ENCODE measurements at regions not wholly inside any gene's neighbourhood (a gene's known extent, or its start where the extent isn't known, plus 50 kb on each side); places are given as distances from the start of the nearest gene placed in this dataset.

GRCh38 chr5:125551797-125552196 is 805.4 kb upstream of the ZNF608 start:
- POLR2A ChIA-PET: no interaction called here
- no peaks in the 10 kb centered on the region for H3K27me3 ChIP-seq (ENCODE audit: control insufficient read depth in 2 of 2, insufficient read depth in 2 of 2, low read length in 2 of 2)
- Mint-ChIP-seq H3K9me3 (peaks cover 0 to 15% (median 4%) of the 10 kb centered on the region in 11 donors), H3K4me3 (no peak overlapping the region), H3K27me3 (no peaks in the 10 kb centered on the region), H3K36me3 (no peaks in the 10 kb centered on the region), H3K27ac (no peak overlapping the region), H3K4me1 (no peaks in the 10 kb centered on the region)
- H3K36me3 ChIP-seq (ENCODE audit: control insufficient read depth in 2 of 3, insufficient read depth in 3 of 3, low read length in 3 of 3): no peaks in the 10 kb centered on the region
- ATAC-seq (no peak), DNase-seq (no peak)
- intact Hi-C loops (cut with micrococcal nuclease): no loop called here
- no peaks in the 10 kb centered on the region for H3K4me1 ChIP-seq (ENCODE audit: control insufficient read depth in 2 of 2, insufficient read depth in 2 of 2, low read length in 2 of 2)
- H3K4me3 ChIP-seq (ENCODE audit: low read length): no peak overlapping the region
- H3K9me3 ChIP-seq (ENCODE audit: control insufficient read depth in 2 of 3, low read length in 3 of 3): no peaks in the 10 kb centered on the region
- no peak overlapping the region for H3K27ac ChIP-seq (ENCODE audit: low read depth, low read length)
- CTCF ChIA-PET: no interaction called here

GRCh38 chr5:125552486-125552885 is 806.0 kb upstream of the ZNF608 start:
- Mint-ChIP-seq H3K27ac (no peak overlapping the region), H3K36me3 (no peaks in the 10 kb centered on the region)
- intact Hi-C loops (cut with micrococcal nuclease): no loop called here

GRCh38 chr5:125554355-125554754 is 807.9 kb upstream of the ZNF608 start:
- Histone ChIP-seq H3K27ac (ENCODE audit: low read depth, low read length) (no peak overlapping the region), H3K36me3 (ENCODE audit: control insufficient read depth in 2 of 3, insufficient read depth in 3 of 3, low read length in 3 of 3) (no peaks in the 10 kb centered on the region), H3K9me3 (ENCODE audit: control insufficient read depth in 2 of 3, low read length in 3 of 3) (no peaks in the 10 kb centered on the region), H3K4me1 (ENCODE audit: control insufficient read depth in 2 of 2, insufficient read depth in 2 of 2, low read length in 2 of 2) (no peaks in the 10 kb centered on the region), H3K27me3 (ENCODE audit: control insufficient read depth in 2 of 2, insufficient read depth in 2 of 2, low read length in 2 of 2) (no peaks in the 10 kb centered on the region), H3K4me3 (ENCODE audit: low read length) (no peak overlapping the region)
- ChIA-PET CTCF (interaction anchor here (0.5 kb wide), 1 partner anchor 11 kb away, joined by 4 read pairs; no protein-coding TSS in a partner anchor), POLR2A (no interaction called here)
- H3K27ac Mint-ChIP-seq: no peak overlapping the region
- no peaks in the 10 kb centered on the region for H3K4me1 Mint-ChIP-seq
- no peak overlapping the region for H3K4me3 Mint-ChIP-seq
- intact Hi-C loops (cut with micrococcal nuclease): no loop called here
- no peaks in the 10 kb centered on the region for H3K36me3 Mint-ChIP-seq
- DNase-seq (no peak), ATAC-seq (no peak)
- H3K9me3 Mint-ChIP-seq: peaks cover 0 to 17% (median 4%) of the 10 kb centered on the region in 11 donors
- H3K27me3 Mint-ChIP-seq: no peaks in the 10 kb centered on the region

More at GRCh38 chr5:125552486-125552885, 806.0 kb upstream of the ZNF608 start:
- ATAC-seq: no peak
- Mint-ChIP-seq H3K27me3 (no peaks in the 10 kb centered on the region), H3K9me3 (peaks cover 0 to 15% (median 4%) of the 10 kb centered on the region in 11 donors), H3K4me3 (no peak overlapping the region), H3K4me1 (no peaks in the 10 kb centered on the region)
- Histone ChIP-seq H3K36me3 (ENCODE audit: control insufficient read depth in 2 of 3, insufficient read depth in 3 of 3, low read length in 3 of 3) (no peaks in the 10 kb centered on the region), H3K27ac (ENCODE audit: low read depth, low read length) (no peak overlapping the region), H3K4me1 (ENCODE audit: control insufficient read depth in 2 of 2, insufficient read depth in 2 of 2, low read length in 2 of 2) (no peaks in the 10 kb centered on the region), H3K4me3 (ENCODE audit: low read length) (no peak overlapping the region), H3K27me3 (ENCODE audit: control insufficient read depth in 2 of 2, insufficient read depth in 2 of 2, low read length in 2 of 2) (no peaks in the 10 kb centered on the region), H3K9me3 (ENCODE audit: control insufficient read depth in 2 of 3, low read length in 3 of 3) (no peaks in the 10 kb centered on the region)
- ChIA-PET POLR2A (no interaction called here), CTCF (no interaction called here)
- DNase-seq: no peak

DNA sequence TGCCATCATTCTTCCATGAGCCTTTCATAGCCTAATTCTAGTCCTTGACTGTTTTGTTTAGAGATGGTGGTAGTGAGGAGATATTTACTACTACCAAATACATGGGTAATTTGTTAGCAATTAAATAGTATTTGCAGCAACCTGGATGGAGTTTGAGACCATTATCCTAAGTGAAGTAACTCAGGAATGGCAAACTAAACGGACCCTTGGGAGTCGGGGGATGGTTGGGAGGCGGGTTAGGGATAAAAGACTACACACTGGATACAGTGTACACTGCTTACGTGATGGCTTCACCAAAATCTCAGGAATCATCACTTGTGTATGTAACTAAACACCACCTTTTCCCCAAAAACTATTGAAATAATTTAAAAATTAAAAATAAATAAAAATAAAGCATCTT is 809.2 kb upstream of the ZNF608 start:
- H3K27me3 ChIP-seq (ENCODE audit: control insufficient read depth in 2 of 2, insufficient read depth in 2 of 2, low read length in 2 of 2): no peaks in the 10 kb centered on the region
- ChIA-PET CTCF (no interaction called here), POLR2A (no interaction called here)
- DNase-seq (no peak), ATAC-seq (no peak)
- H3K4me1 Mint-ChIP-seq: no peaks in the 10 kb centered on the region
- H3K36me3 ChIP-seq (ENCODE audit: control insufficient read depth in 2 of 3, insufficient read depth in 3 of 3, low read length in 3 of 3): no peaks in the 10 kb centered on the region
- H3K27ac Mint-ChIP-seq: no peak overlapping the region
- H3K4me3 Mint-ChIP-seq: no peak overlapping the region
- no peaks in the 10 kb centered on the region for H3K27me3 Mint-ChIP-seq
- no peak overlapping the region for H3K27ac ChIP-seq (ENCODE audit: low read depth, low read length)
- no peak overlapping the region for H3K4me3 ChIP-seq (ENCODE audit: low read length)
- H3K9me3 Mint-ChIP-seq: peaks cover 0 to 14% (median 4%) of the 10 kb centered on the region in 11 donors
- H3K36me3 Mint-ChIP-seq: no peaks in the 10 kb centered on the region
- no peaks in the 10 kb centered on the region for H3K9me3 ChIP-seq (ENCODE audit: control insufficient read depth in 2 of 3, low read length in 3 of 3)
- intact Hi-C loops (cut with micrococcal nuclease): no loop called here
- no peaks in the 10 kb centered on the region for H3K4me1 ChIP-seq (ENCODE audit: control insufficient read depth in 2 of 2, insufficient read depth in 2 of 2, low read length in 2 of 2)

DNA sequence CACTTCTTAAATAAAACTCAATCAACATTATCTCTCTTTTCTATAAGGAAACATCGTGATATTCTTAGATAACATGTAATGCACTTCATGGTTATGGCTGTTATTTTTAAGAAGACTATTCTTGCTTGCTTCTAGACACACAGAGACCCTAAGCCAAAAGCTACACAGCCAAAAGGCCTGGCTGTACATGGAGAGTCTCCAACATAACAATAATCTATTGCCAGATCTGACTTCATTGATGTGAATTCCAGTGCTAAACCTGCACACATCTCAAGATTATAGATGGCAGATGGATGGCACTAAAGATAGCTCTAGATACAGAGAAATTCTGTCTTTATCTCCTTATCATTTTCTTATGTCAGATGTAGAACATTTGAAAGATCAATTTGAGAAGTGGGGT is 811.6 kb upstream of the ZNF608 start:
- CTCF ChIA-PET: no interaction called here
- no peaks in the 10 kb centered on the region for H3K36me3 ChIP-seq (ENCODE audit: control insufficient read depth in 2 of 3, insufficient read depth in 3 of 3, low read length in 3 of 3)
- POLR2A ChIA-PET: no interaction called here

DNA sequence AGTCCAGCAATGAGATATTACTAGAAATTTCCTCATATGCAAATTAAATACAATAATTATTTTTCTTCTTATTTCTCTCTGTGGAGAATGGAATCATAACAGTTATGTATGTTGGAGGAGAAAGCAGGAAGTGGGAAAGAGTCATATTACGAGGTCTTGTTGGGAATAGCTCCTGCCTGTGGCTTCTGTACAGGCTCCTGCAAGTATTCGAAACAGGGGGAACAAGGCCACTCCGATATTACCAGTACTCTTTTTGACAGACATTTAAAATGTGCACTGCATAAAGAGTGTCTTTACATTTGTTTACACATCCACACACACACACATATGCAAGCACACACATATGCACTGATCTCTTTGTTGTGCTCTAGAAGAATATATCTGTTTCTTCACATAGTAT is 812.0 kb upstream of the ZNF608 start:
- ChIA-PET POLR2A (no interaction called here), CTCF (no interaction called here)
- Mint-ChIP-seq H3K27ac (no peak overlapping the region), H3K4me1 (no peaks in the 10 kb centered on the region), H3K9me3 (peaks cover 0 to 15% (median 4%) of the 10 kb centered on the region in 11 donors), H3K36me3 (no peaks in the 10 kb centered on the region), H3K27me3 (no peaks in the 10 kb centered on the region), H3K4me3 (no peak overlapping the region)
- DNase-seq (no peak), ATAC-seq (no peak)
- no peaks in the 10 kb centered on the region for H3K9me3 ChIP-seq (ENCODE audit: control insufficient read depth in 2 of 3, low read length in 3 of 3)
- no peaks in the 10 kb centered on the region for H3K36me3 ChIP-seq (ENCODE audit: control insufficient read depth in 2 of 3, insufficient read depth in 3 of 3, low read length in 3 of 3)
- no peaks in the 10 kb centered on the region for H3K4me1 ChIP-seq (ENCODE audit: control insufficient read depth in 2 of 2, insufficient read depth in 2 of 2, low read length in 2 of 2)
- no peak overlapping the region for H3K4me3 ChIP-seq (ENCODE audit: low read length)
- intact Hi-C loops (cut with micrococcal nuclease): no loop called here
- no peaks in the 10 kb centered on the region for H3K27me3 ChIP-seq (ENCODE audit: control insufficient read depth in 2 of 2, insufficient read depth in 2 of 2, low read length in 2 of 2)
- H3K27ac ChIP-seq (ENCODE audit: low read depth, low read length): no peak overlapping the region

More for the DNA sequence above, 811.6 kb upstream of the ZNF608 start:
- Mint-ChIP-seq H3K4me1 (no peaks in the 10 kb centered on the region), H3K27me3 (no peaks in the 10 kb centered on the region), H3K4me3 (no peak overlapping the region), H3K27ac (no peak overlapping the region), H3K36me3 (no peaks in the 10 kb centered on the region), H3K9me3 (peaks cover 0 to 15% (median 6%) of the 10 kb centered on the region in 11 donors)
- no peak overlapping the region for H3K4me3 ChIP-seq (ENCODE audit: low read length)
- H3K27me3 ChIP-seq (ENCODE audit: control insufficient read depth in 2 of 2, insufficient read depth in 2 of 2, low read length in 2 of 2): no peaks in the 10 kb centered on the region
- no peak for DNase-seq
- H3K4me1 ChIP-seq (ENCODE audit: control insufficient read depth in 2 of 2, insufficient read depth in 2 of 2, low read length in 2 of 2): no peaks in the 10 kb centered on the region
- H3K27ac ChIP-seq (ENCODE audit: low read depth, low read length): no peak overlapping the region
- ATAC-seq: no peak
- H3K9me3 ChIP-seq (ENCODE audit: control insufficient read depth in 2 of 3, low read length in 3 of 3): no peaks in the 10 kb centered on the region
- intact Hi-C loops (cut with micrococcal nuclease): no loop called here

GRCh38 chr5:125559296-125559695 is 812.9 kb upstream of the ZNF608 start:
- no peaks in the 10 kb centered on the region for H3K36me3 ChIP-seq (ENCODE audit: control insufficient read depth in 2 of 3, insufficient read depth in 3 of 3, low read length in 3 of 3)
- Mint-ChIP-seq H3K27me3 (no peaks in the 10 kb centered on the region), H3K4me3 (no peak overlapping the region), H3K27ac (no peak overlapping the region), H3K36me3 (no peaks in the 10 kb centered on the region), H3K9me3 (peaks cover 0 to 14% (median 5%) of the 10 kb centered on the region in 11 donors), H3K4me1 (no peaks in the 10 kb centered on the region)
- H3K4me1 ChIP-seq (ENCODE audit: control insufficient read depth in 2 of 2, insufficient read depth in 2 of 2, low read length in 2 of 2): no peaks in the 10 kb centered on the region
- CTCF ChIA-PET: no interaction called here
- intact Hi-C loops (cut with micrococcal nuclease): no loop called here
- ATAC-seq (no peak), DNase-seq (no peak)
- H3K27me3 ChIP-seq (ENCODE audit: control insufficient read depth in 2 of 2, insufficient read depth in 2 of 2, low read length in 2 of 2): no peaks in the 10 kb centered on the region
- no peak overlapping the region for H3K4me3 ChIP-seq (ENCODE audit: low read length)
- POLR2A ChIA-PET: no interaction called here
- H3K27ac ChIP-seq (ENCODE audit: low read depth, low read length): no peak overlapping the region
- no peaks in the 10 kb centered on the region for H3K9me3 ChIP-seq (ENCODE audit: control insufficient read depth in 2 of 3, low read length in 3 of 3)

Measured in naive thymus-derived CD4-positive, alpha-beta T cell (primary cell).